GM21381 (cell line): ENCODE measurements at regions not wholly inside any gene's neighbourhood (a gene's known extent, or its start where the extent isn't known, plus 50 kb on each side); places are given as distances from the start of the nearest gene placed in this dataset.

ENCODE experiments used
- ATAC-seq: cut with Tn5 transposase; IDR thresholded peaks from one replicate; pipeline ENCODE4 v1.9.1; 2021; ENCODE audit warnings: mild to moderate bottlenecking, moderate library complexity; ENCODE audit not compliant: unreplicated experiment

- ATAC-seq: peak; percentile 53
Measured at GRCh38 chr1:199151634-199152425, 513.0 kb downstream of the PTPRC start.

DNA sequence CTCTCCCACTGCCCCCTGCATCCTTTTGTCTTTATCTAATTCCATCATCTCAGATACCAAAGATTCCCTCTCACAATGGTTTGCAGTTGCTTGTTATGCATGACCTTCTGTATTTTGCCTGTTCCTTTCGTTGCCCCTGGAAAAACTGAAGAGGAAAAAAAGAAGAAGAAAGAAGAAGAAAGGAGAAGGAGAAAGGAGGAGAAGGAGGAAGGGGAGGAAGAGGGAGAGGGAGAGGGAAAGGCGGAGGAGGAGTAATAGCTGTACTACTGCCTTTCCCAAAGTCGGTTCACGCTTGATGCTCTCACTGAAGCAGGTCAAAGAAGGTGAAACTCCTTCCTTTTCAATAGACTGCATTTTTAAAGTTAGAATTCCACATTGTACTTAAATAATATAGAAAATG lies 513.8 kb downstream of the PTPRC start:
- ATAC-seq: no peak

DNA sequence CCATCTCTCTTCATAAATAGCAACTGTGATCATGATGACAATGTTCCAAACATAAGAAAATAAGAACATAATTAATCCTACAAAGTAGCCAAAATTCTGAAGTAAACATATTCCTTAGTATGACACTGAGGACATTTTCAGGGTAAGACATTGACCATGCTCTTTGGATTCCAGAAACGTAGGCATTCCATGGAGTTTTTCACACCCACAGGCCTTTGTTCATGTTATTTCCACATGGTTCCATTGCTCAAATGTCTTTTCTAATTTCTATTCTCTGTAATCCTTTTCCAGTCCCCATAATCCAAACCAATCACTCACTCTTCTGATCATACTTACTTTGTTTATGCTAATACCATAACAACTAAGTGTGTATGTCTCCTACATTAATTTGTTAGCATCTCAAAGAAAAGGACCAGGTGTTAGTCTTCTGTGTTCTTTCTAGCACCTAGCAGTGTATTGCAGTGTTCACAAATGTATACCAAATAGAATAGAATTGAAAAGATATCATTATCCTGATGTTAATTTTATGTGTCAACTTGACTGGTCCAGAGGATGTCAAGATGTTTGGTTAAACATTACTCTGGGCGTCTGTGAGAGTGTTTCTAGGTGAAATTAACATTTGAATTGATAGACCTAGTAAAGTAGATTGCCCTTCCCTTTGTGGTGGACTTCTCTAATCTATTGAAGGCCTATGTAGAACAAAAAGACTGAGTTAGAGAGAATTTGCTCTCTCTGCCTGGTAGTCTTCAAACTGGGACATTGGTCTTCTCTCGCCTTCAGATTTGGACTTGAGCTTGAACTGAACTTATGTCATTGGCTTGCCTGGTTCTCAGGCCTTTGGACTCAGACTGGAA lies 516.6 kb downstream of the PTPRC start:
- ATAC-seq: no peak

DNA sequence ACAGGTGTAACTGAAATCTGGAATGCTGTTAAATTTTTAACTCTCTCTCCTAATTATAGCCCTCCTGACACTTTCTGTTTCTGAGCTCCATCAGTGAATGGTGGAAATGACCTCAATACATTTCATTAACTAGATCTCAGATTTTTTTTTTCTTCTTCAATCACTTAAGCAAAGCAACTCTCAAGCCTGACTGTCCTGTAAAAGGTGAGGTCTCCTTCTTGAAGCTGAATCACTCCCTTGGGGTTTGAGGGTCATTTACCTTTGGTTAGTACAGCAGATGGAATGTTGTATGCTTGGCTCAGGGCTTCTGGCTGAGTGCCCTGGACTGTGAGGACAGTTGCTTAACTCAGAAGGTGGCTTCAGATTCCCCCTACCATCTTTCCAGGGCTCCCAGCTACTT lies 518.7 kb downstream of the PTPRC start:
- no peak for ATAC-seq

DNA sequence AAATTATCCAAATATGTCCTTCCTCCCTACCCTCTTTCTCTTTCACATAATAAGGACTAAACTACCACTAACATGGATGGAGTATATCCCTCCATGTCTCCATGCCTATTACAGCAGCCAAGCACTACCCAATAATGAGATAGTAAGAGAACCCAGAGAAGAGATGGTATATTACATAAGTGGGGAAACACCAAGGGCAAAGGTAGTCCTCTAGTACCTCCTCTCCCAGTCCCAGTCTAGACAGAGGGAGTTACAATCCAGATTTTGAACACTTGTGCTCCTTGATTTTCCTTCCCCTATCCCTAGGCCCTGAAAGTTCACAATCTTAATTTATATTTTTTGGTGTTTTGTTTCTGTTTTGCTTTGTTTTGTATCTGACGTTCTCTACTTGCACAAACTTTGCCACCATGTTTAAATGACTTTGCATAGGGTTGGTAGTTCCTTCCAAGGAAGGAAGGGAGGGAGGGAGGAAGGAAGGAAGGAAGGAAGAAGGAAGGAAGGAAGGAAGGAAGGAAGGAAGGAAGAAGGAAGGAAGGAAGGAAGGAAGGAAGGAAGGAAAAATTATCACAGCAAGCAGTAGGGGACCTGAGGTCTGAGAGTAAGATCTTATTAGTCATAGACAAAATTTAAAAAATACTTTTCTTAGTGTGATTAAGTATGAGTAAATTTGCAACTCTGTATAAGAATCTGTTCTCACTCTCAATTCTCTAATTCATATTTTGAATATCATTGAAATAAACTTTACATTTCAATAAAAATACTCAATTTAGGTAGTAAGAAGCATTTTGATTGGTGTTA lies 521.9 kb downstream of the PTPRC start:
- no peak for ATAC-seq

- no peak for ATAC-seq
Measured at GRCh38 chr1:199161319-199161680, 522.5 kb downstream of the PTPRC start.

- ATAC-seq: no peak
Measured at GRCh38 chr1:199161766-199162303, 523.0 kb downstream of the PTPRC start.

DNA sequence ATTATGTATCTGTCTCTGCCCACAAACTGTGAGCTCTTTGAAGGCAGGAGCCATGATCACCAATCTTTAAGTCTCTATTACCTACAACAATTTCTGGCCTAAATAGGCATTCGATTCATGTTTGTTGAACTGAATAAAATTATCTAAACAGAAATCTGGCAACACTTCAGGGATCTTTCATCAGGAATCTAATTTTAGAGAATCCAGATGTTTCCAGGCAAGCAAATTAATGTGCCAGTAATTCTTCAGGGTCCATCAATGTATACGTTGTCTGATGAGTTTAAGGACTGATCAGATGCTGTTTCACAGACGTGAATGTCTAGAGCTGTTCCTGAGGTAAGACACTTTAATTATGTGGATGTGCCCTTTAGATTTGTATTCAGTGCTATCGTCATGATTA lies 524.4 kb downstream of the PTPRC start:
- ATAC-seq: no peak

DNA sequence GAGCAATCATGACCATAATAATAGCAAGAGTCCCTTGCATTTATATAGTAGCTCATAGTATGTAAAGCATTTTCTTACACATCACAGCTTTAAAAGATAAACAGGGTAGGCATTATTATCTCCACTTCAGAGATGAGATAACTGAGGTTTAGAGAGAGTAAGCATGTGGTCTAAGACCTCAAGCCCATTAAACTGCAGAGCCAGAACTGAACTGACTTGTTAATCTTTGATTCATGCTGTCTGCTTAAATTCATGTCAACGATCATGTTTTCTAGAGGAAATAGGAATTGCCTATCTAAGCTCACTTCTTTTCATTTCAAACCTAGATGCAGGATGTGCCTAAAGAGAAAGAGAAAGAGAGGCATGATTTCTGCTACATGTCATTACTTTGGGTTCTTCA lies 524.8 kb downstream of the PTPRC start:
- ATAC-seq: no peak

- ATAC-seq: no peak
Measured at GRCh38 chr1:199167460-199167859, 528.6 kb downstream of the PTPRC start.

DNA sequence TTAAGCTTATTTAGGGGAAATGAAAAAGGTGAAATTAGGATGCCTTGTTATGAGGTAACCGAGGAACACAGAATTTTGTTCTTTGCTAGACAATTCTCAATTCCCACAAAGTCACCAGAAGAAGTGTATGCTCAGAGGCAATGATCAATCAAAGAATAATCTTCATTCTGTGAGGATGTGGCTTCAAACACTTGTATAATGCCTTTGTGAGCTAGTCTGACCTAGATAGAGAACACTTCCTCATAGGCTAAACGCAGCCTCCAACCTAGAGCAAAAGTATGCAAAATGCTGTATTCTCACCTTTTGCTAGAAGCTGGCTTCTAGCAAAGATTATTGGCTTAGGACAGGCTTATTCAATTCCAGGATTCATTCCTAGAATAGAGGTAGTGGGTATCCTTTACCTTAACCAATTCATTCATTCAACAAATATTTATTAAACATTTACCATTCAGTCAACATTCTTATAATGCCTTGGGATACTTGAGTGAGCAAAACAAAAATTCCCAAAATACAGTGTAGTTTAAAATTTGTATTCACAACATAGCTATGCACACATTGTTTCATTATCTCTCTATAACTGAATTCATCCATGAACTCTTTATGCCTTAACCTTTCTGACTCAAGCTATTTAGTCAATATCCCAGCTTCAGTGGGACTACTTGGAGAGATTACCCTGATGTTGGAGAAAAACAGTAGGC lies 530.2 kb downstream of the PTPRC start:
- no peak for ATAC-seq

GRCh38 chr1:199170711-199171110 lies 531.9 kb downstream of the PTPRC start:
- ATAC-seq: no peak

DNA sequence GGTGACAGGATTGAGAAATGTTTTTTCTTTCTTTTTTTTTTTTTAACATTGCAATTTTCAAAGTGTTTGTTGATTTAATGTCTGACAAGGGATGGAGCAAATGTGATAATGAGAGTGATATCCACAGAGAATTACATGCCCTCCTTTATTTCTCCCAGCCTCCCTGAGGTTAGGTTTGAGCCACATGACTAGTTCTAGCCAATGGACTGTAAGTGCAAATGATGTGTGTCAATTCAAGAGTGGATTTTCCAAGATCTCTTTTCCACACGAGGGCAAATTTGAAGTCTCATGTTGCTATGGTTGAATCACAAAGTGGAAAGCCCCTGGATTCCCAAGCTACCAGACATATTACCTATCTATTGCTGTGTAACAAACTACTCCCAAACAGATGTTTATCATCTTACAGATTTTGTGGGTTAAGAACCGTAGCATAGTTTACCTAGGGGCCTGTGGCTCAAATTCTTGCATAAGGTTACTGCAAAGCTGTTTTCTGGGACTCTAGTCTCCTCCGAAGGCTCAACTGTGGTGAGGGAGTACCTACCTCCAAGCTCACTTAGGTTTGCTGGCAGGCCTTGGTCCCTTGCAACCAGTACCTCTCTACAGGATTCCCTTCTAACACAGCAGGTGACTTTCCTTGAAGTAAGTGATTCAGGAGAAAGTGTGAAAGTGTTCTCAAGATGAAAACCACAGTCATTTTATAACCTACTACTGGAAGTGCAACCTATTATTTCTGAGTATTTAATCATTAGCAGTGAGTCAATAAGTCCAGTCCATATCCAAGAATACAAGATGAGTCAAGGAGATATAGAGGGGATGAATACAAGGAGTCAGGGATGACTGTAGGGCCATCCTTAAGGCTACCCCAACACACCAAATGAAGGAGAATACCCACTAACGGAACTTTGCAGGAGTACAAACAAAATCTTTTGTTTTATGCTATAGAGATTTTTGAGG lies 533.6 kb downstream of the PTPRC start:
- ATAC-seq: no peak

GRCh38 chr1:199173356-199173755 lies 534.5 kb downstream of the PTPRC start:
- peak; percentile 96 for ATAC-seq

DNA sequence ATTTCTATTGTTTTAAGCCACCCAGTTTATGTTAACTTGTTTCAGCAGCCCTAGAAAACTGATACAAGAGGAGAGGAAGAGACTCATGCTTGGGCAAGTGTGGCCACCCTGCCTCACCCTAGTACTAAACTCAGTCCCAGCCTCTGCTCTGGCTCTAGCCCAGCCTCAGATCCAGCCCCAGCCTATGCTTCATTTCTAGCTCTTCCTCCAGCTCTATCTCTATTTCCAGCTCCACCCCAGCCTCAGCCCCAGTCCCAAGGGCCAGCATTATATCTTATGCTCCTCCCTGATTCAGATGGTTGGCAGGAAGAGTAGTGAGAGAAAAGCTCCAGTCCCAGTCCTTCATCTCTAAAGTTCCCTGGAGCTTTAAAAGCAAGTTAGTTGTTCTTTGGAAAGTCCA lies 535.5 kb downstream of the PTPRC start:
- ATAC-seq: no peak

DNA sequence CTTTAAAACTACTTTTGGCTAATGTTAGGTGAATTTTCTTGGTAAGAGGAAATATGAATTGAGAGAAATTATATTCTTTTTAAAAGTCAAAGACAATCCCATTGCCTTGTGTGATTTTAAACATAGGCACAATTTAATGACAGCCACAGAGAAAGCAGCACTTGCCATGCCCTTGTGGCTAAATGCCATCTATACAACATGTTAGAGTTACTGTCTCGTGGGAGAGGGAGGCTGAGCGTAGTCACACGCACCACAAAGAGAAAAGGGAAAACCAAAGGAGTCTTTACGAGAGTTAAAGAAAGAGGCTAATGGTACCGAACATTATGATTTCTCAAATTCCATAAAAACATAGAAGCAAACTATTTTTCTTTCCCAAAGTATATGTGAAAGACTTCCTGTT lies 537.9 kb downstream of the PTPRC start:
- no peak for ATAC-seq

DNA sequence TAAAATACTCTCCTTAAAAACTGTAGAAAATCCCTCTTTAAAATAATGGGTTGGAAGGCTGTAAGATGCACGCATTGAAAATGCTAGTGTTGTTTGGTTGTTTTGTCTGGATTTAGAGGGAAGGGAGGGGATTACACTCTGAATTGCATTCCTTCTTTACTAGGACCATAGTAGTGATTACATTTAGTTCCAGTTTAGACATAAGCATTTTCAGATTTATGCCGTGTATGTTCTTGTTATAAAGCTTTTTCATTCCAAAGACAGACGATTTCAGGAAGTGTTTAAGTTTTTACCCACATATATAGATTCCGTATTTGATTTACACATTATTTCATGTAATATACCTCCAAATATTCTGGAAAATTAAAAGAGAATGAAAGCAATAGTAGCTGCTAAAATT lies 538.4 kb downstream of the PTPRC start:
- no peak for ATAC-seq

DNA sequence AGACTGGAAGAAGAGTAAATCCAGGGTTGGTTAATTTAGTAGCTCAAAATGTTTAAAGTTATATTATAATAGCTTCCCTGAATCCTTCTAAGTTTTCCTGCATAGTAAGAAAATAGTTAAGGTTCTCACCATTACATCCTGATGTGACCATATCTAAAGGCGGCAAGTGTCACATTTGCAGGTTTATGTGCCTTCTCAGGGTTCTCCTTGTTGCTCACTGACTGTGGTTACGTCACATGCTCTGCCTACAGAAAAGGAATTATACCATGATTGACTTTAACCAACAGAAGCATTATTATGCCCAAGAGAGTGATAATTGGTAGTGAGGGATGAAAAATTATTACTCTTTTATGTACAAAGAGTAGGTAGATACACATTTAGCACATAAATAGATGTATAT lies 539.8 kb downstream of the PTPRC start:
- ATAC-seq: no peak

DNA sequence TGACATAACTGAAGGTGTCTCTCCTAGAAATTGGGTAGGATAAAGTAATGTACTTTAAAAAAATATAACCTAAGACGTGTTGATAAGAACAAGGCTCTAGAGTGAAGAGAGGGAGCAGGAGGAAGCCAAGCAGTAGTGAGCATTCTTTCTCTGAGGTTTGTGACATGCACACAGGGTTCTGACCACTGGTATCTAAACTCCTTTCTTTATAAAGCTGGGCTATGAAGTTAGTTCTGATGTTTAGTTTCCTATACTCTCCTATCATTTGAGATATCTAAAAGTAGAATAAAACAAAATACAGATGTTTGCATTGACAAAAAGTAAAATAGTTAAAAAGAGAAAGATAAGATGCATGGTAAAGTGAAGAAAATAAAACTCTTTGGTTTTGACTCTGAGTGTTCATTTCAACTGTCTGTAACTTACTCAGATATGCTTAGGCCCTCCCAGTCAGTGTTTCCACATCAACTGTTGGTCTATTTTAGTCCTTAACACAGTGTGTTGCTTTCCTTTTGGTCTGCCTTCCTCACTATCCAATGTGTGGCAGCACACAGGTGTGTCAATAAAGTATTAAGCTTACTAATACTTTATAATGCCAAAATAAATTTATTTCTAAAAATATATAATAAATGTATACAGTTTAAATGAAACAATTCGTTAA lies 543.5 kb downstream of the PTPRC start:
- no peak for ATAC-seq
